A673 (cell line): ENCODE measurements at regions not wholly inside any gene's neighbourhood (a gene's known extent, or its start where the extent isn't known, plus 50 kb on each side); places are given as distances from the start of the nearest gene placed in this dataset.

Source experiments
- BruUV-seq: library from RNA; stranded (reverse); fragments of 400-500 nt; replicated peaks from 2 replicates; lab custom pipeline; 2021; lab: Mats Ljungman, UMichigan
- CTCF ChIA-PET: fragments of 300-600 bp; sonication (Branson Sonifier 250); formaldehyde crosslinking; loops from one replicate; lab custom pipeline; 2022; ENCODE audit warnings: antibody characterized with exemption; lab: Charles Lee
- POLR2A ChIA-PET: fragments of 300-600 bp; sonication (Branson Sonifier 250); formaldehyde crosslinking; loops from one replicate; lab custom pipeline; 2022; ENCODE audit warnings: antibody characterized with exemption; ENCODE audit not compliant: low non-redundant PET; lab: Charles Lee
- DNase-seq: peaks from one replicate; pipeline ENCODE4 v3.0.0-alpha.2; 2015; ENCODE audit warnings: low spot score
- H3K27ac ChIP-seq: fragments of 200-600 bp; sonication (generic); 2 replicates; pipeline ENCODE4 v1.5.1; 2016; ENCODE audit warnings: mixed run types, low read depth, mild to moderate bottlenecking, mixed read lengths, antibody characterized with exemption, low read length; ENCODE audit not compliant: poor library complexity, severe bottlenecking
- H3K27me3 ChIP-seq: fragments of 200-600 bp; sonication (generic); replicated peaks from 2 replicates; pipeline ENCODE4 v1.6.1; 2017; ENCODE audit warnings: mixed run types, low read depth, mild to moderate bottlenecking, mixed read lengths, antibody characterized with exemption, low read length; ENCODE audit not compliant: insufficient read depth, poor library complexity
- H3K36me3 ChIP-seq: fragments of 200-600 bp; sonication (generic); 2 replicates; pipeline ENCODE4 v1.6.1; 2016; ENCODE audit warnings: mixed run types, mild to moderate bottlenecking, mixed read lengths, antibody characterized with exemption, low read length; ENCODE audit not compliant: insufficient read depth, poor library complexity, severe bottlenecking
- H3K4me1 ChIP-seq: fragments of 200-600 bp; sonication (generic); 2 replicates; pipeline ENCODE4 v1.6.1; 2017; ENCODE audit warnings: mixed run types, mild to moderate bottlenecking, mixed read lengths, antibody characterized with exemption, low read length; ENCODE audit not compliant: insufficient read depth, poor library complexity, severe bottlenecking
- H3K4me3 ChIP-seq: fragments of 200-600 bp; sonication (generic); 2 replicates; pipeline ENCODE4 v1.5.1; 2016; ENCODE audit warnings: low read depth, mixed run types, mild to moderate bottlenecking, mixed read lengths, low read length; ENCODE audit not compliant: poor library complexity, severe bottlenecking
- H3K9me3 ChIP-seq: fragments of 200-600 bp; sonication (generic); 2 replicates; pipeline ENCODE4 v1.6.1; 2016; ENCODE audit warnings: mixed run types, low read depth, mild to moderate bottlenecking, mixed read lengths, antibody characterized with exemption, low read length; ENCODE audit not compliant: poor library complexity, severe bottlenecking
- CTCF ChIP-seq: fragments of 300-800, 200-600 bp; sonication (generic); conservative IDR thresholded peaks from 2 replicates; pipeline ENCODE4 v1.5.1; 2017; ENCODE audit warnings: low read depth, mild to moderate bottlenecking, antibody characterized with exemption, low read length, moderate library complexity, mixed read lengths
- EZH2 ChIP-seq: fragments of 200-600 bp; sonication (generic); IDR thresholded peaks from 2 replicates; pipeline ENCODE4 v1.6.1; 2017; ENCODE audit warnings: borderline replicate concordance, low read depth, mild to moderate bottlenecking, mixed read lengths, antibody characterized with exemption, low read length; ENCODE audit not compliant: poor library complexity, severe bottlenecking
- intact Hi-C: fragments of 100-400 bp; cut with micrococcal nuclease; formaldehyde crosslinking; loops from one replicate; pipeline ENCODE4 v1.10.0; 2022; ENCODE audit not compliant: unreplicated experiment

GRCh38 chr6:147077251-147077650 lies 127.0 kb upstream of the STXBP5 start:
- intact Hi-C loops = no loop called here
- Histone ChIP-seq H3K4me1 (no peaks in the 10 kb centered on the region), H3K36me3 (no peaks in the 10 kb centered on the region), H3K9me3 (no peaks in the 10 kb centered on the region), H3K27me3 (no peaks in the 10 kb centered on the region), H3K4me3 (no peak overlapping the region), H3K27ac (no peak overlapping the region)
- ChIA-PET CTCF (no interaction called here), POLR2A (no interaction called here)
- DNase-seq = no peak
- TF ChIP-seq CTCF (no peak), EZH2 (no peak)
- BruUV-seq = no TSS peak

GRCh38 chr6:147078106-147078505 lies 126.1 kb upstream of the STXBP5 start:
- no TSS peak for BruUV-seq

GRCh38 chr6:147078602-147079001 lies 125.6 kb upstream of the STXBP5 start:
- Histone ChIP-seq H3K36me3 (no peaks in the 10 kb centered on the region), H3K27ac (no peak overlapping the region), H3K27me3 (no peaks in the 10 kb centered on the region), H3K4me1 (no peaks in the 10 kb centered on the region), H3K9me3 (no peaks in the 10 kb centered on the region), H3K4me3 (no peak overlapping the region)
- DNase-seq = no peak
- ChIA-PET POLR2A (no interaction called here), CTCF (no interaction called here)
- BruUV-seq = no TSS peak
- intact Hi-C loops = no loop called here
- no peak for TF ChIP-seq EZH2
- TF ChIP-seq CTCF = no peak

More at GRCh38 chr6:147078106-147078505, 126.1 kb upstream of the STXBP5 start:
- no peaks in the 10 kb centered on the region for H3K9me3 ChIP-seq
- H3K4me1 ChIP-seq = no peaks in the 10 kb centered on the region
- H3K27me3 ChIP-seq = no peaks in the 10 kb centered on the region
- TF ChIP-seq CTCF = no peak
- no peak for TF ChIP-seq EZH2
- ChIA-PET POLR2A (no interaction called here), CTCF (no interaction called here)
- no peaks in the 10 kb centered on the region for H3K36me3 ChIP-seq
- intact Hi-C loops = no loop called here
- no peak for DNase-seq
- no peak overlapping the region for H3K4me3 ChIP-seq
- H3K27ac ChIP-seq = no peak overlapping the region
